GM19035 (cell line): ENCODE measurements at regions not wholly inside any gene's neighbourhood (a gene's known extent, or its start where the extent isn't known, plus 50 kb on each side); places are given as distances from the start of the nearest gene placed in this dataset.
"Not testable (repeated sequence)": the region's sequence is repeated elsewhere in the genome, so short reads cannot be mapped to it uniquely, and the experiment has no call there.

ENCODE experiments used
- ATAC-seq: cut with Tn5 transposase; IDR thresholded peaks from one replicate; pipeline ENCODE4 v1.9.1; 2021; ENCODE audit not compliant: unreplicated experiment

DNA sequence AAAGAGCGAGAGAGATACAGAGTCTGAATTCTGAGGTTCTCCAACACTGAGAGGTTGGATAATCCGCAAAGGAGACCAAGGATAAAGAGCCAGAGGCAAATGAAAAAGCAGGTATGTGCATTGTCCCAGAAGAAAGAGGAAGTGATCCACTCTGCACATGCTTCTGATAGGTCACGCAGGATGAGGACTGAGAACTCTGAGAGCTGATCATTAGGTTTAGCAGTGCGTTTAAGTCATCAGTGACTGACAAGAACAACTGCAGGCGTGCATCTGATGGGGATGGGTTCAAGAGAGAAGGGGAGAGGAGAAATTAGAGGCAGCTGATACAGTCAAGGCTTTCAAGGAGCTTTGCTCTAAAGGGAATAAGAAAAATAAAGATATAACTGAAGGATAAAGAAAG, 301.2 kb upstream of the SGK1 start:
- ATAC-seq: no peak

DNA sequence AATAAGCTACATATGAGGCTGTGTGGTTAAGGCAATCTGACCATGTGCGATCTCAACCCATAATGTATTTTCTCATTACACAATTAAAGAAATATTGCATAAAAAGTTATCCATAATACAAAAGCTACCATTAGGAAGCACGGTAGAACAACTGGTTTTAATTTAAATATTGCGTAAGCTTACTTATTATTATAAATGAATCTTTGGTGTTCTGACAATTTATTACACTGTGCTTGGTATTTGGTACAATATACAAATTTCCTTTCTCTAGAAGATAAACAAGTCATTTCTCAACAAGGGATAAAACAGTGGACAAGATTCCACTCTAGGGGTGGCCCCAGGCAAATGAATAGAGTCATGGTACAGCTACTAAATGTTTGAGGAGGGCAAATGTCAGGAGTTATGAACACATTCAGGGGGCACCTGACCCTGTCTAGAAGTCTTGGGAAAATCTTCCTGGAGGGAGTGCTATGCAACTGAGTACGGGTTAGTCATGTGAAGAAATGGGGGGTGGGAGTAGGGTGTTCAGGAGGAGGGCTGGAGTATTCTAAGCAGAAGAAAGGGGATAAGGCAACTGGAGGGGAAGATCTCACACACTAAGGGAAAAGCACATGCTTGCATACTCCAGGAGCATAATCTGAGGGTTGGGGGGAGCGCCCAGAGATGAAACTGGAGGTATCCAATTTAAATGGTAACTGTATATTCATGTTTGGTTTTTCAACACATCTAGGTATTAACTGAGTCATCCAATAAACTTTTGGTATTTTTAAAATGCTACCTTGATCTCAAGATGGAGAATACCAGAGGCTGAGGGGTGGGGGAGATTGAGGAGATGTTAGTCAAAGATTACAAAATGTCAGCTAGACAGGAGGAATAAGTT, 296.9 kb upstream of the SGK1 start:
- no peak for ATAC-seq

DNA sequence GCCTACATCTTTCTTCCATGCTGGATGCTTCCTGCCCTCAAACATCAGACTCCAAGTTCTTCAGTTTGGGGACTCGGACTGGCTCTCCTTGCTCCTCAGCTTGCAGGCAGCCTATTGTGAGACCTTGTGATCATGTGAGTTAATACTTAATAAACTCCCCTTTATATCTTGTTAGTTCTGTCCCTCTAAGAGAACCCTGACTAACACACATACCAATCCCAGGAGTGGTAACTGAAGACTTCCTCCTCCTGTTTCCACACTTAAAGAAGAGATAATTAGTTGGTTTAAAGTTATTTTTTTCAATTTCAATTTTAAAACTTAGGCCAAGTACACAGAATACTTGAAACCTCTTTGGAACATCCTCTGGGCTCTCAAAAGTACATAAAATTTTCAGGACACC, 294.2 kb upstream of the SGK1 start:
- not testable (repeated sequence) for ATAC-seq

DNA sequence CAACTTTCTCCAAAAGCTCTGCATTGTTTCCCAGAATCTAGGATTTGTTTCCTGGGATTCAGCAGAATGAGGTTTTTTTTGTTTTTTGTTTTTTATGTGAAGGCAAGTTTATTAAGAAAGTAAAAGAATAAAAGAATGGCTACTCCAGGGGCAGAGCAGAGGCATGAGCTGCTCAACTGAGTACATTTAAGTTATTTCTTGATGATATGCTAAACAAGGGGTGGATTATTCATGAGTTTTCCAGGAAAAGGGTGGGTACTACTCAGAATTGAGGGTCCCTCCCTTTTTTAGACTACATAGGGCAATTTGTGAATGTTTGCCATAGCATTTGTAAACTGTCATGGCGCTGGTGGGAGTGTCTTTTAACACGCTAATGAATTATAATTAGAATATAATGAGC, 292.5 kb upstream of the SGK1 start:
- no peak for ATAC-seq

DNA sequence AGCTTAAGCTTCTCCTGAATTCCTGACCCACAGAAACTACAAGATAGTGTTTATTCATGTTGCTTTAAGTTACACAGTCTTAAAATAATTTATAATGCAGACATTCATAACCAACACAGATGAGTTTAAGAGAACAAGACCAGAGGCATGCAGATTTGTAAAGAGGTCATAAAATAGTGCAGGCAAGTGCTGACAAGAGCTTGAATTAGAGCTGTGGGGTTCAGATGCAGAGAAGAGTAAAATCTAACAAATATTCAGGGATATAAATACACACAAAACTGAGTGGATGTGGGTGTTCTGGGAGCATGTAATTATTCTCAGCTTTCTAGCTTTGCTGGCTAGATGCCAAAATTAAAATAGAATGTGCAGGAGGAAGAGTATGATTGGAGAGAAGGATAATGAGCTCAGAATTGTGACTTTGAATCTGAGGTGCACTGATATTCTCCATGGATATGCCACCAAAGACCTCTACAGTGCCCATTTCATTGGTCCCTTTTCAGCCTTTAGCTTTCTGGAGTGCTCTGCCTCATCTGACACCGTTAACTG, 291.9 kb upstream of the SGK1 start:
- no peak for ATAC-seq

DNA sequence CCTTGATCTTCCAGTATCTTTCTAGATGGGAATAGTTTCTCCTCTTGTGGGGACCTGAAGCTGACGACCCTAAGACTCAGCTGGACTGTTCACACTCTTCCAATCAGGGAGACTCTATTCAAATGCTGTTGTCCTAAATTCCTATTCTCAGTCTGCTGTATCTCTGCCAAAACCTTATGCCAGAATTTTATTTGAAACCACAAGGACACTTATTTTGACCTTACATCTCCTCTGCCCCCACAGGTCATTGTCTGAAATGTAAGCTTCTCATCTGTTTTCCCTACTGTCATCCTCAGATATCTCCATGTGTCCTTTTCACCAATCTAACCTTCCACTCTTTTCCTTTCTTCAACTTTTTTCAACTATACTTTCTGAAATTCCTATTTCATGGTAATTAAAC, 289.5 kb upstream of the SGK1 start:
- ATAC-seq: no peak

DNA sequence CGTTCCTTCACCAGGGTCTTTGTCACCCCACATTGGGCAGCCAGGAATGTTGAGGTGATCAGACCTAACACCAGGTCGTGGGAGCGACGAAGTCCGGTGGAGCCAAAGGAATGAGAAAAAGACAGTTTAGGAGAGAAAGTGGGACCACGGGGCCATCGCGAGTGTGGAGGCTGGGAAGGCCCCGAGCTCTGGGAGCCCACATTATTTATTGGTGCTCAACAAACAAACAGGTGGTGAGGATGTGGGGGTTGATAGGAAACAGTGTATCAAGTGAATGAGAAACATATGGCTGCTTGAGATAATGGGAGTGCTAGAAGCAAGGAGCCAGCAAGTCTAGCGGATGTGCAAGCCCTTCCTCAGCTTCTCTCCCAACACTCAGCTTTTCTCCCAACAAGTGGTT, 287.1 kb upstream of the SGK1 start:
- ATAC-seq: no peak

DNA sequence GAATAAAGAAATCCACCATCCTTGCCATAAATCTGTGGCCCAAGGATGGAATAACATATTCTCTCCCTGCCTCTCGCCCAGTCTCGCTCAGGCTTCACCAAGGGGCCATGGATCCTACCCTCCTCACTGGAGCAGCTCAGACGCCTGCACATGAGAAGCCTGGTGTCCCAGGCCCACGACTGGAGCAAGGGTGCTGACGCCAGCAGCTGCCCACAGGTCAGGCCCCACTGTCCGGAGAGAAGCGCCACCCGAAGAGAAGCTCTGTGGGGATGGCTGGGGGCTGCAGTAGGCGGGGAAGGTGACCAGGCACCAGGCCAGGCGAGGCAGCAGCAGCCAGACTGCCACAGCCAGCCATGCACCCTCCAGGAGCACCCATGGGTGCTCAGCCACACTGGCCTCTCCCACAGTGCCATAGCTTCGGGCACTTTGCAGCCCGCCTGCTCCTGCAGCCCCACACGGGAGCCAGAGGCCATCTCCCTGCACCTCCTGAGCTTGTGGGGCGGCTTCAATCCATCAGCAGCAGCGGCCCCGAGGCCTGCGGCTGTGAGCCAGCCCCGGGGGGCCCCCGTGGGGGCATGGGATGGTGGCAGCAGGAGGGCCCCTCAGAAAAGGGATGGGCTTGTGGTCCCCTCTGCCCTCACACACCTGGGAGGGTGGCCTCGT, 286.2 kb upstream of the SGK1 start:
- ATAC-seq: no peak

DNA sequence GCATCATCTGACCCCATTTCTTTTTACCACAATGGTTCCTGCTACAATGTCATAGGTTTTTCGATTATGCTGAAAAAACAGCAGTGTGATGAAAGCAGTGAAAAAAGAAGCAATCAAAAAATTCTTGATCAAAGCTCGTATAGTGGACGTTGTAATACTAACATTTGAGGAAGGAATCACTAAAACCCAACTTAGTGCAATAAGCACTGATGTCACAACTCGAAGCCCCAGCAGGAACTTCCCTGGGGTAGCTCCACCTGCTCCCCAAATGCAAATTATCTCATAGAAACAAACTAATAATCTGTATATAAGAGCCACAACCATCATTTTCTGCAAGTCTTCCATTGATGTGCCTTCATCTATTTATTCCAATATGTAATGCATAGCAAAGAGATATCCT, 285.6 kb upstream of the SGK1 start:
- no peak for ATAC-seq

DNA sequence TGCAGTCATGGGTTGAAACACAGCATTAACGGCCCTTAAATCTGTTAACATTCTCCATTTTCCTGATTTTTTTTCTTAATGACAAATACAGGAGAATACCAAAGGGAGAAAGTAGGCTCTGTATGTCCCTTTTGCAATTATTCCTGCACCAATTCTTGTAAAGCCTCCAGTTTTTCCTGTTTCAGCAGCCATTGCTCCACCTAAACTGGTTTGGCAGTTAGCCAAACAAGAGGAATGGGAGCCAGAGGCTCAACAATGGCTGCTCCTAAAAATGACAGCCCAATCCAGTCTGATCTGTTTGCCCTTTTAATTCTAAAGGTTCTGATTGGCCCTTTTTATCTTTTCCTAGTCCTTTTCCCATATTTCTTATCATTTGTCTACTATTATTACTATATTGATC, 284.2 kb upstream of the SGK1 start:
- ATAC-seq: no peak

DNA sequence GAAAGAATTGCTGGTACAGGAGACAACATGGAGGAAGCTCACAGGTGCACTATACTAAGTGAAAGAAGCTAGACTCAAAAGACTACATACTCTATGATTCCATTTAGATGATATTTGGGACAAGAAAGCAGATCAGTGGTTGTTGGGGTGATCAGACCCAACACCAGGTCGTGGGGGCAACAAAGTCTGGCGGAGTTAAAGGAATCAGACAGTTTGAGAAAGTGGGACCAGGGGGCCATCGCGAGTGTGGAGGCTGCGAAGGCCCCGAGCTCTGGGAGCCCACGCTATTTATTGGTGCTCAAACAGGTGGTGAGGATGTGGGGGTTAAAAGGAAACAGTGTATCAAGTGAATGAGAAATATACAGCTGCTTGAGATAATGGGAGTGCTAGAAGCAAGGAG, 282.8 kb upstream of the SGK1 start:
- ATAC-seq: no peak

DNA sequence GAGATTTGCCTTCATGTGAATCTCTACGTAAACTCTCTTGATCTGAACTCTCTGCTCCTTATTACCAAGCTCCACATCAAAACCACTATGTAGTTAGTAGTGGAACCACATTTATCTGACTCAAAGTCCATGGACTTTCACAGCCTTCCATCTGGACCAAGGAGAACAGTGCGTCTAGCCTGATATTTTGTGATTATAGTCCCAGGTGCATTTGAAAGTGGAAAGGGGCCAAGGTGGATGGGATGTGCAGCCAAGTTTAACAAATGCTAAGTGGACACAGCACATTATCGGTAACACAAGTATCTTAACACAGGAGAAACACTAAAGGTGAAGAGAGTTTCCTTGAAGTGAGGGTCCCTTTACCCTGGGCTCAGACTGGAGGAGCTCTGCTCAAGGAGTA, 281.2 kb upstream of the SGK1 start:
- no peak for ATAC-seq

DNA sequence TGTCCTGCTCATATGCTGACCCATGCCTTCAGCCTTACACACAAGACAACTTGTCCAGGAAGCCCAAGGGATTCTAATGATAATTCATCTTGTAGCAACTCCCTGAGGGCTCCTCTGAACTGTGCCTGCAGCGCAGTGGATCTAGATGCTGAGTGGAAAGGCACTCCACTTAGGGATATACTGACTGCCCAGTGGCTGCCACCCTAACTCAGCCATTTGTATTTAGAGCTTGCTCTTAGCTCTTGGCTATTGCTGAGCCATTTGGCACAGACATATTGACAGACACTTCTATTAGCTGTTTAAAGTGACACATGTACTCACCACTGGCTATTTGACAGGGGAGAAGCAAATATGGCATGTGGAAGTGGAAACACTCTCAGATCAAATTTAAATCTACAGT, 278.3 kb upstream of the SGK1 start:
- no peak for ATAC-seq

DNA sequence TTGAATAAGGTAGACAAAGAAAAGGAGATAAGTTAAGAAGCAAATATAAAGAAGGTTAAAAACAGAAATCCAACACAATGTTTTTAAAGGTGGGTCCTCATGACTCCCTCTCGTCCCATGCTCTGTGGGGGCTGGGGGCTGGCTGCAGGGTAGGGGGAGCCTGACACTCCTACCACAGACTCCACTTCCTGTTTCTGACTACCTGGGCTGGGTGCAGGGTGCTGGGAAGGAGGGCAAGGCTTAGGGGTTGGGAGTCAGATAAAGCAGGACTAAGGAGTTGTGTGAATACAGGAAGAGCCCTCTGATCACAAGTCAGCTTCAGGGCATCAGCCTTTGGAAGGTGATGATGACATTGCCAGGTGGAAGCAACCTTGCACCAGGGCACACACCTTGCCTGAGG, 277.0 kb upstream of the SGK1 start:
- ATAC-seq: no peak

DNA sequence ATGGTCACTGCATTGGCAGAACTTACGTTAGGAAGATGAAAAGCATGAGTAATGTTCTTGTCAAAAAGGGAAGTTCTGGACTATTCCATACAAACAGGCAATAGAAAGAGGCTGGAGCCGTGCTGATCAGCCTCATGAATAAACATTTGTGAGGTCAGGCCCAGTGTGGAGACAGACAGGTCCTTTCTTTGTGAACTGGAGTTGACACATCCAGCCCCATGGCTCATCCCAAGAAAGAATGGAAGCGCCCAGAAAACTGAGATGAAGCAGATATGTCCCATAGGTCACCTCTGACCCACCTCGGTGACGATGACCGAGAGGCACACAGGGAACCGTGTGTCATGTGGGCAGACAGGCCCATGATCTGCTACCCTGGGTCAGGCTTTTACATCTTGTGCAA, 276.0 kb upstream of the SGK1 start:
- ATAC-seq: no peak

DNA sequence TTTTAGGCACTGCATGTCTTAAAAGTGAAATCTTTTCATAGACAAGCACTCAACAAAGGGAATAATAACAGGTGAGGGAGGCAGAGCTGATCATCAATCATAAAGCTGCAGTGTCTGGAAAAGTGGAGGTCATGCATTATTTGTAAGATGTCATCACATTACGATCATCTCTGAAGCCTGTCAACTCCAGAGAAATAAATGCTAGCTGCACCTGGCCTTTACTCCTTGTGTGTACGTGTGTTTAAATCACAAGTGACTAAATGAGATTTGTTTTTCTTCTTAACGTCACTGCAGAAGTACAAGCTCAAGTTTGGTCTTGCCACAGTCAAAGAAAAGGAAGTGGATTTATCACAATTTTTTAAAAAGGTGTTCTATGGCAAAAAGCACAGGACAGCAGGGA, 275.5 kb upstream of the SGK1 start:
- no peak for ATAC-seq

DNA sequence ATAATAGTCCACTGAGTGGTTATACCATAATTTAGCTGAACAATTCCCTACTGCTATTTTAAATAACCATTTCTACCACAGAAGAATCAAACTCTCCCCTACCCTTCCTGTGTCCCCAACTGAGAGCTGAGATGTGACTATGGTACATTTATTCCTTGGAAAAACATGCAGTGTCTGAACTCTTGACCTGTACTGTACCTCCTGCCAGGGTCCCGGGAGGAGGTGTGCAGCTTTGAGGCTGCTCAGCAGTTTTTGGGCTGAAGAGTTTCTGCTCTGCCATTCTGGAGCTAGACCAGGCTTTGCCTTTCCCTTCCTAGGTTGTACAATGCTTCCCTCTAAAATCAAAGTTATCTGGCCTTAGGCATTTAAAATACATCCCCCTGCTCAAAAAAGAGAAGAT, 275.1 kb upstream of the SGK1 start:
- ATAC-seq: no peak

DNA sequence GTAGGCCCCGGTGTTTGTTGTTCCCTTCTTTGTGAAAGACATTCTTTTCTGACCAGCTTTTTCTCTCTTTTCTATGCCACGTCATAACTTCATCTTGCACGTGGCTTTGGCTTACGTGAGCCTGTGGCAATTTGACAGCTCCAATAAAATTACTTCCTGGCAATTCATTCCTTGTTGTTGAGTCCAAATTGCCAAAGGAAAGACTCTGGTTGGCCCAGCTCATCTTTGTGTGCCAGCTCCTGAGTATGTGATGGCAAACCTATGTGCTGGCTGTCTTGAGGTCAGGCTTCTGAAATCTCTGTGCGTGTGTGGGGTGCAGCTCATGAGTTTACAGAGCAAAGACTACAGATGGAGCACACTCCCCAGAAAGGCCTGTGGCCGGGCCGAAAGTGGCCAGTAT, 272.5 kb upstream of the SGK1 start:
- no peak for ATAC-seq

DNA sequence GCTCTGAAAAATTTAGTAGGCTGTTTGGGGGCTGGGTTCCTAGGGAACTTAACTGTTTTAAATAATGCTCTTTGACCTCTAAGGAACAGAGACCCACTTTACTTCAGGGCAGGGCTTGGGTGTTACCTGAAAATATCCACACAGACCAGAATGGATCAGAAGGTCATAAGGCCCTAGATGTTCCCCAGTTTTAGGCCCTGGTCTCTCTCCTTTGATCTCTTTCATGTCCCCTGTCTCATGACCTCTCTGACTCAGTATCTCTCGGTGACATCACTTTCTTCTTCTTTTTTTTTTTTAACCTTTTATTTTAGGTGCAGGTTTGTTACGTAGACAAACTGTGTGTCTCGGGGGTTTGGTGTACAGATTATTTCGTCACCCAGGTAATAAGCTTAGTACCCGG, 272.1 kb upstream of the SGK1 start:
- ATAC-seq: no peak

DNA sequence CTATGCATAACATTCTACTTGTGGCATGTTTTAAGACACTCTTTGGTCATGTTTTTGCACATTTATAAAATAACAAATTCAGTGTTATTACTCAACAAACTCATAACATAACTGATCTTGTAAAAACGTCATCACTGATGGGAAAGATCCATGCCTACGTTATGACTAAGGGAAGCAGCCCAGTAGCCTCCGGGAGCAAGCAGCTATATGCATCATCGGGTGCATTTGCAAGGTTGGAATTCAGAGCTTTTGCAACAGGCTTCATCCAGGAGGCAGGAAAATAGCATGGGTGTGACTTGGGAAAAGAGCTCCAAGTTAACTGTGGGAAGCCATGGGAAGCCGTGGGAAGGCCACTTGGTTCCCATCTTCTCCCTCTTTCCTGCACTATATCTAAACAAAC, 271.6 kb upstream of the SGK1 start:
- ATAC-seq: no peak

DNA sequence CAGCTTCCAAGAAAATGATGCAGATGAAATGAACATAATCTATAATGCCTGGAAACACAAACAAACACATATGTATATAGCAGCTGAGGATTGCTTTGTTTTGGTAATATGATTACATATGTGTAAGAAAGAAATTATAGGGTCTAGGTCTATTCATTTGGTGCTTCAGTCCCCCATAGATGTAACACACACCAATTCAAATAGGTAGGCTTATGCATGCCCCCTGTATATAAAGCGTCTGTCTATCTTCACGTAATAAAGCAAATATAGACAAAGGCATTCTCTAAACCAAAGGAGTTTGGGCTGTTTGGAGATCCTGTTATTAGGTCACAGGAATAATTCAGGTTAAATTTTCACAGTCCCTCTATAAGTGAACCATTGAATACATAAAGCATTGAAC, 270.4 kb upstream of the SGK1 start:
- no peak for ATAC-seq

DNA sequence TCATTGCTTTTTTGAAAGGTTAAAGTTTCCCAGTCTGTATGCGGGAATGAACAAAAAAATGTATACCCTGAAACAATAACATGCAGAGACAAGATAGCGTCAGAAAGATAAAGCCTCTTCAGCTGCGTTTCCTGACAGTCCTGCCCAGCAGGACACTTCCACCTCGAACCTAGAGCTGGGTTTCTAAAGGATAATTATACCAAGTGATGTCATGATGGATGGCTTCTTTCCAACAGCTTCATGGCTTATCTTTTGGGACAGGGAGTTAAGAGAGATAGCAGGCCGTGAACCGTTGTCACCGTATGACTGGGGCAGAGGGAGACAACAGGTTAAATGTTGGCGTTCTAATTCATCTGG, 267.6 kb upstream of the SGK1 start:
- no peak for ATAC-seq
